Osteocyte (in vitro differentiated cells): ENCODE measurements at regions not wholly inside any gene's neighbourhood (a gene's known extent, or its start where the extent isn't known, plus 50 kb on each side); places are given as distances from the start of the nearest gene placed in this dataset.

Source experiments
- DNase-seq: peaks from one replicate; pipeline ENCODE4 v3.0.0; 2021; ENCODE audit warnings: mixed read lengths; ENCODE audit not compliant: unreplicated experiment; ENCODE audit errors: extremely low spot score
- H3K27ac Mint-ChIP-seq: one replicate; pipeline ENCODE4 v1.8.0; 2021; ENCODE audit warnings: mild to moderate bottlenecking, mixed read lengths; ENCODE audit not compliant: unreplicated experiment
- H3K27me3 Mint-ChIP-seq: one replicate; pipeline ENCODE4 v1.8.0; 2021; ENCODE audit warnings: mixed read lengths; ENCODE audit not compliant: unreplicated experiment
- H3K36me3 Mint-ChIP-seq: one replicate; pipeline ENCODE4 v1.8.0; 2021; ENCODE audit warnings: mixed read lengths; ENCODE audit not compliant: unreplicated experiment
- H3K4me1 Mint-ChIP-seq: one replicate; pipeline ENCODE4 v1.8.0; 2021; ENCODE audit warnings: mixed read lengths; ENCODE audit not compliant: unreplicated experiment
- H3K4me3 Mint-ChIP-seq: one replicate; pipeline ENCODE4 v1.8.0; 2021; ENCODE audit warnings: mild to moderate bottlenecking, moderate library complexity, mixed read lengths; ENCODE audit not compliant: unreplicated experiment
- H3K9me3 Mint-ChIP-seq: one replicate; pipeline ENCODE4 v1.8.0; 2021; ENCODE audit warnings: mixed read lengths; ENCODE audit not compliant: unreplicated experiment
- CTCF ChIP-seq: fragments of 200-600 bp; sonication (generic); IDR thresholded peaks from 2 replicates; pipeline ENCODE4 v1.5.0; 2021; ENCODE audit warnings: antibody characterized with exemption, mild to moderate bottlenecking, moderate library complexity

GRCh38 chr2:111665011-111665410 lies 219.0 kb downstream of the ANAPC1 start:
- Mint-ChIP-seq H3K9me3 (no peaks in the 10 kb centered on the region), H3K36me3 (no peaks in the 10 kb centered on the region), H3K4me1 (peaks cover 39% of the 10 kb centered on the region), H3K27me3 (no peaks in the 10 kb centered on the region), H3K27ac (no peak overlapping the region), H3K4me3 (no peak overlapping the region)
- TF ChIP-seq CTCF, result no peak
- DNase-seq, result peak; percentile 40

DNA sequence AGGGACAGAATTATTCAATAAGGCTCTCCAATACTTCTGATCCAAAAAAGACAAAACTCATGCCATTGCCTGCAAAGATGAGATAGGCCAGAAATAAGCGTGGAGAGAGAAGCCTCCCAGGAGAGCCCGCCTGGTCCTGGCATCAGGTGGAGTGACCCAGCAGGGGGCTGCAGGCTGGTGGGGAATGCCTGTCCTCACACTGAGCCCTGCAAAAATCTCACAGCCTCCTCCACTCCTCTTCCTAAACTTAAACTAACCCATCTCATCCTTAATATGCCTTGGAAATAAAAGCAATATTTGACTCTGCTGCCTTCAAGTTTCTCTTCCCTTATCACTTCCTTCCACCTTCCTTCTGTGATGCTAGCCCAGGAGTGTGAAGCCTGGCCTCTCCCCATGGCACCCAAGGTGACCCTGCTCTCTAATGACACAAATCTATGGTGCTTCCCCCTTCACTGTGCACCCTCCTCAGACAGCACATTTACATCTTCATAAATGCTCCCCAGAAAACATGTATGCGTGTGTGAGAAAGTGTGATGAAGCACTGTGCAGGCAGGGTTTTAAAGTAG lies 218.4 kb downstream of the ANAPC1 start:
- no peak for TF ChIP-seq CTCF
- H3K4me1 Mint-ChIP-seq, result peaks cover 35% of the 10 kb centered on the region
- no peak overlapping the region for H3K27ac Mint-ChIP-seq
- no peaks in the 10 kb centered on the region for H3K27me3 Mint-ChIP-seq
- H3K36me3 Mint-ChIP-seq, result no peaks in the 10 kb centered on the region
- peak; percentile 34 for DNase-seq
- no peaks in the 10 kb centered on the region for H3K9me3 Mint-ChIP-seq
- no peak overlapping the region for H3K4me3 Mint-ChIP-seq

- no peaks in the 10 kb centered on the region for H3K36me3 Mint-ChIP-seq
These were observed 217.8 kb downstream of the ANAPC1 start for GRCh38 chr2:111666160-111666559.

DNA sequence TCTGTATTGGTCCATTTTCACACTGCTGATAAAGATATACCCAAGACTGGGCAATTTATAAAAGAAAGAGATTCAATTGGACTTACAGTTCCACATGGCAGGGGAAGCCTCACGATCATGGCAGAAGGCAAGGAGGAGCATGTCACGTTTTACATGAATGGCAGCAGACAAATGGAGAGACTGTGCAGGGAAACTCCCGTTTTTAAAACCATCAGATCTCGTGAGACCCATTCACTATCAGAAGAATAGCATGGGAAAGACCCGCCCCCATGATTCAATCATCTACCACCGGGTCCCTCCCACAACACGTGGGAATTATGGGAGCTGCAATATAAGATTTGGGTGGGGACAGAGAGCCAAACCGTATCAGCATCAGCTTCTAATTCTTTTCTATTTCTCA lies 217.0 kb downstream of the ANAPC1 start:
- peak overlapping the region; percentile 33 for H3K27ac Mint-ChIP-seq
- no peaks in the 10 kb centered on the region for H3K36me3 Mint-ChIP-seq
- no peak overlapping the region for H3K4me3 Mint-ChIP-seq
- H3K27me3 Mint-ChIP-seq, result no peaks in the 10 kb centered on the region
- peaks cover 27% of the 10 kb centered on the region for H3K4me1 Mint-ChIP-seq
- TF ChIP-seq CTCF, result no peak
- peak; percentile 25 for DNase-seq
- no peaks in the 10 kb centered on the region for H3K9me3 Mint-ChIP-seq

More at GRCh38 chr2:111666160-111666559, 217.8 kb downstream of the ANAPC1 start:
- DNase-seq, result peak; percentile 13
- Mint-ChIP-seq H3K27ac (no peak overlapping the region), H3K4me1 (peaks cover 33% of the 10 kb centered on the region), H3K4me3 (no peak overlapping the region), H3K27me3 (no peaks in the 10 kb centered on the region), H3K9me3 (no peaks in the 10 kb centered on the region)
- no peak for TF ChIP-seq CTCF

DNA sequence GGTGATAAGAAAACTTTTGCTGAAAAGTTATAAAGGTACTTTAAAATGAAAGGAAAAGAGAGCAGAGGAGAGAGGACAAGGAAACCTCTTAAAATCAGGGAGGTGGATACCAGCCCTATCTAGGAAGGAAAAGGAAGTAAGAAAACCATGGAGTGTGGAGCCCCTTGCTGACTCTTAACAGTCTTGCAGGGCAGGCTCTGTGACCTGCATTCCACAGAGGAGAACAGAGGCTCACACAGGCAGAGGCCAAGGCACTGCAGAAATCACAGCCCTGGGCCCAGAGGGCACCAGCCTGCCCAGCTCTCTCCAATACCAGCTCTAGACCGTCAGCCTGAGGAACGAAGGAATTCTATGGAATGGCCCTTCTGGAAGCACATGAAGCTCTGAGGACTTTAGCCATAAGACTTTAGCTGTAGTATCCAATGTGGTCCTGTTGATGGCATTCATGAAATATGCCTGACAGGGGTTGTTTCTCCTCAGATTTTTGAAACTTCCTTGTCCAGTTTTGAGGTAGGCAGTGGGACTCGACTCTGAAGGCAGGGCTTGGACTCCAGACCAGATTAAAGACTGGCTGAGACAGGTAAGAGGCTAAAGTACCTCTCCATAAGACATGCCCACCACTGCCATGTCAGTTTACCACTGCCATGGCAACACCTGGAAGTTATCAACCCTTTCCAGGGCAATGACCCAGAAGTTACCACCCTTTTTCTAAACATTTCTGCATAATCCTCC lies 216.3 kb downstream of the ANAPC1 start:
- TF ChIP-seq CTCF, result peak; percentile 79
- H3K36me3 Mint-ChIP-seq, result no peaks in the 10 kb centered on the region
- no peaks in the 10 kb centered on the region for H3K9me3 Mint-ChIP-seq
- no peak overlapping the region for H3K4me3 Mint-ChIP-seq
- H3K27me3 Mint-ChIP-seq, result no peaks in the 10 kb centered on the region
- H3K27ac Mint-ChIP-seq, result peak overlapping the region; percentile 33
- peak; percentile 80 for DNase-seq
- H3K4me1 Mint-ChIP-seq, result peaks cover 20% of the 10 kb centered on the region
